ENCODE measurements at regions not wholly inside any gene's neighbourhood (a gene's known extent, or its start where the extent isn't known, plus 50 kb on each side); places are given as distances from the start of the nearest gene placed in this dataset.

DNA sequence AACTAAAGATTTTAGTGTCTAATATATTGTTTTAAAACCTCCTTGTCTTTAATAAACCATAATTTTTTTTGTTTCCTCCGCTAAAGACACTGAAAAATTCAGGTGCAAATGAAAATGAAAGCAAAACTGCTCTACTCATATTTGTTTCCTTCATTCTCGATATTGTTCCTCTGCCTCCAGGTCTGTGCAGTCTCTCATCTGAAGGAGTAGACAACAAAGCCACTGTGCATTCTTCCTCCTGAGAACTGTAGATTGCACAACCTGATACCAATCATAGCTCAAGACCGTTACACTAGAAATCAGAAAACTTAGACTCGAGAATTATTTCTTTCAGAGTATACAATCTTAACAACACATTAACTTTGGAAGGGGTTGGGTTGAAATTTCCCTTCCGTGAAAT is 373.1 kb upstream of the CXADR start:
- TF ChIP-seq CTCF (IDR thresholded peaks at IDR 0.05) = no peak
- Histone ChIP-seq H3K4me3 (peak overlapping the region; percentile 18 to 32), H3K36me3 (no peaks in the 10 kb centered on the region), H3K4me1 (no peaks in the 10 kb centered on the region), H3K9me3 (no peaks in the 10 kb centered on the region), H3K27me3 (no peaks in the 10 kb centered on the region), H3K27ac (peak overlapping the region in 1 of 2 donors; percentile 11)
- DNase-seq (ENCODE audit: low spot score) = no peak

DNA sequence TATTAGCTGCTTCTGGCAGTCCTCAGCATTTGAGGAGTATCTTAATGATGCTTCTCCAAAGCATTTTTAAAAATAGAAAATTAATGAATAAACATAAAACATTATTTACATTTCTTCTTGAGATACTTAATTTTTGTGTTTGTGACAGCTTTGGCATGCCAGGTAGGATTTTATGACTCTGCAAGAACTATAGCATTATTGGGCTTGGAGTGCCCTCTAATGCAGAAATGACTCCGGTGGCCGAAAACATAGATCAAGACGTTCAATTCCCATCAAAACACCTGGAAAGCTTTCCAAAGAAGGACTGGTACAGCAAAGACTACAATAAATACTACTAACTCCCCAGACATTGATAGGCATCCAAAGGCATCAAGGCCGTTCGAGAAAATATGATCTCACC is 366.4 kb upstream of the CXADR start:
- H3K27me3 ChIP-seq = no peaks in the 10 kb centered on the region
- H3K9me3 ChIP-seq = peaks cover 0 to 18% of the 10 kb centered on the region in 2 donors
- no peaks in the 10 kb centered on the region for H3K4me1 ChIP-seq
- DNase-seq (ENCODE audit: low spot score) = no peak
- H3K36me3 ChIP-seq = no peaks in the 10 kb centered on the region
- no peak overlapping the region for H3K4me3 ChIP-seq
- no peak for TF ChIP-seq CTCF (IDR thresholded peaks at IDR 0.05)
- H3K27ac ChIP-seq = no peak overlapping the region

- no peak for DNase-seq (ENCODE audit: low spot score)
- no peaks in the 10 kb centered on the region for H3K36me3 ChIP-seq
- no peak overlapping the region for H3K4me3 ChIP-seq
- H3K27ac ChIP-seq = no peak overlapping the region
- no peaks in the 10 kb centered on the region for H3K9me3 ChIP-seq
- no peaks in the 10 kb centered on the region for H3K4me1 ChIP-seq
- TF ChIP-seq CTCF (IDR thresholded peaks at IDR 0.05) = no peak
- H3K27me3 ChIP-seq = no peaks in the 10 kb centered on the region
These were observed 353.1 kb upstream of the CXADR start for GRCh38 chr21:17159697-17160096.

DNA sequence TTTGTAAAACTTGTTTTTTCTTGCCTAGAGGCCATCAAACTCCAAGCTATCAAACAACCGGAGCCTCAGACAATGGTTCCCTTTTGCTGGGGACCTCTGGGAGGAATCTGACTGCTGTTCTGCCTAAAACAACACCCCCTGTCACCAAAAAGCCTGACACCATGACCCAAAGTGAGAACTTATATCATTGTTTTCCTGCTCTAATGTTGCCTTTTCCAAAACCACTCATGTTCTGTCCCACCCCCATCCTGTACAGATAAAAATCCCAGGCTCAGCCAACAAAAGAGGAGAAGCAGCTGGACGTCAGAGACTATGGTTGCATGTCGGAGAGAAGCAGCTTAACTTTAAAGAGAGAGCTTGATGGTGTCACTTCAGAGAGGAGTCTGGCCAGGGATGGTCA is 327.2 kb upstream of the CXADR start:
- H3K27ac ChIP-seq = no peak overlapping the region

DNA sequence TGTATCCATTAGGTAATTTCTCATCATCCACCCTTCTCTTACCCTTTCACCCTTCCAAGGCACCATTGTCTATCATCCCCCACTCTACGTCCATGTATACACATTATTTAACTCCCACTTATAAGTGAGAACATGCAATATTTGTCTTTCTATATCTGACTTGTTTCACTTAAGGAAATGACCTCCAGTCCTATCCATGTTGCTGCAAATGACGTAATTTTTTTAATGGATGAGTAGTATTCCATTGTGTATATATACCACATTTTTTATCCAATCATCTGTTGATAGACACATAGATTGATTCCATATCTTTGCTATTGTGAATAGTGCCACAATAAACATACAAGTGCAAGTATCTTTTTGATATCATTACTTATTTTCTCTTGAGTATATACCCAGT is 322.9 kb upstream of the CXADR start:
- no peak for TF ChIP-seq CTCF (IDR thresholded peaks at IDR 0.05)
- no peak for DNase-seq (ENCODE audit: low spot score)

More for the DNA sequence above, 327.2 kb upstream of the CXADR start:
- no peak overlapping the region for H3K4me3 ChIP-seq
- H3K36me3 ChIP-seq = no peaks in the 10 kb centered on the region
- no peak for DNase-seq (ENCODE audit: low spot score)
- peaks cover 0 to under 1% of the 10 kb centered on the region in 2 donors for H3K9me3 ChIP-seq
- no peak for TF ChIP-seq CTCF (IDR thresholded peaks at IDR 0.05)
- H3K4me1 ChIP-seq = no peaks in the 10 kb centered on the region
- H3K27me3 ChIP-seq = no peaks in the 10 kb centered on the region

GRCh38 chr21:17191346-17191993 is 321.4 kb upstream of the CXADR start:
- H3K27ac ChIP-seq = no peak overlapping the region
- no peak for DNase-seq (ENCODE audit: low spot score)
- H3K27me3 ChIP-seq = no peaks in the 10 kb centered on the region
- no peak overlapping the region for H3K4me3 ChIP-seq
- TF ChIP-seq CTCF (IDR thresholded peaks at IDR 0.05) = no peak
- no peaks in the 10 kb centered on the region for H3K4me1 ChIP-seq
- H3K9me3 ChIP-seq = peaks cover 0 to 14% of the 10 kb centered on the region in 2 donors
- H3K36me3 ChIP-seq = no peaks in the 10 kb centered on the region

More for the DNA sequence above, 322.9 kb upstream of the CXADR start:
- no peak overlapping the region for H3K27ac ChIP-seq
- H3K36me3 ChIP-seq = no peaks in the 10 kb centered on the region
- H3K27me3 ChIP-seq = no peaks in the 10 kb centered on the region
- no peak overlapping the region for H3K4me3 ChIP-seq
- peaks cover 0 to 14% of the 10 kb centered on the region in 2 donors for H3K9me3 ChIP-seq
- no peaks in the 10 kb centered on the region for H3K4me1 ChIP-seq
